Anterior cingulate cortex (tissue), 58 donors: ENCODE measurements at regions not wholly inside any gene's neighbourhood (a gene's known extent, or its start where the extent isn't known, plus 50 kb on each side); places are given as distances from the start of the nearest gene placed in this dataset.

Experiments used
- DNase-seq, 58 donors: peaks; one replicate each; lab custom pipeline; 2025; lab: John Stamatoyannopoulos, UW

GRCh38 chr12:23057571-23057970, 432.6 kb downstream of the ETNK1 start:
- DNase-seq = no peak

DNA sequence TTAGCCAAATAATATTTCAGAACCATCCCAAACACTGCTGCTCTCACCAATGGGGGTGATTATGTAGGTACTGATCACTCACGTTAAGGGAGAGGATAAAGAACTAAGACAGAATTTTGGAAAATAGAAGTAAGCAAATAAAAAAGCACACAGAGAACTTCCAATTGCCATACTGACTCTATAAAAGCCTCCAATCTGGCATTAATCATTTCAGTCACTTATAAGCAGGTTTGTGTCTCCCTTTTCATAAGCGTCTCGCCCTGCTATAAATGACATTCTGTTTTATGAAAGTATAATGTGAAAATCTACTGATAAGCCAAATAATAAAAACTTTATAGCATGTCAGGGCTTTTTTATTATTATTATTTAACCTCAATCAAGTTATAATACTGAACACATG, 435.2 kb downstream of the ETNK1 start:
- no peak for DNase-seq

DNA sequence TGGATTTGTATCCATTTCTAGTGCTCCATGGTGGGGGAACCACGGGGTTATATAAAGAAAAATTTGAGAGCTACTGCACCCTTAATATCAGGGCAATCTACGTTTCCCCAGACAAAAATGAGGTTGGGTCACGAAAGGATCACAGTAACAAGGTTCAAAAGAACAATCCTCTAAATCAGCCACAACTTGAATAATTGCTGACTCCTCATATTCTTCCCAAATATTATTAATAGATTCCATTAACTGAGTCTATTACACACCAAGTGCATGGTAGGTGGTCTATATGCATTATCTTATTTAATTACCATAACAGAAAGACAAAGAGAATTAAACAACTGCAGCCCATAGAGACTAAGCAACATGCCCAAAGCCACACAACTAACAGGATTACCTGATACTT, 438.2 kb downstream of the ETNK1 start:
- DNase-seq = no peak

DNA sequence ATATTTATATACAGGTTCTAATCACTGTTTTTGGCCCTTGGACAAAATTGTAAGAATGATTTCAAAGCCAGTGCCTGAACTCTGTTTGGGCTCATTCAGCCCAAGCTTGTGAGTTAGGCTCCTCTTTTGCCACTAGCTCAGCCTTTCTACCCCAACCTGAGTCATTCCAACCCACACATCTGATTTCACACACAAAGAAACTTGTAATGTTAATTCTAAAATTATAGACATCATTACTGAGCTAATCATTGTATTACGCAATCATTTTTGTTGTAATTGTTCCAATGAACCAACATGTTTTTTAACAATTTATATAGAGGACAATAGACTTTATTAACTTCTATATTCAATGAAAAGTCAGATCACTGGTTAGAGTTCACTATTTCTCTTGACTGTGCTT, 441.1 kb downstream of the ETNK1 start:
- DNase-seq = no peak

- no peak for DNase-seq
Observed at GRCh38 chr12:23083267-23083666, 458.3 kb downstream of the ETNK1 start.

GRCh38 chr12:23084236-23084995, 459.4 kb downstream of the ETNK1 start:
- DNase-seq = no peak

GRCh38 chr12:23088594-23088993, 463.6 kb downstream of the ETNK1 start:
- DNase-seq = no peak

GRCh38 chr12:23093488-23093887, 468.5 kb downstream of the ETNK1 start:
- no peak for DNase-seq

GRCh38 chr12:23096321-23096720, 471.4 kb downstream of the ETNK1 start:
- no peak for DNase-seq

GRCh38 chr12:23098110-23098509, 473.1 kb downstream of the ETNK1 start:
- DNase-seq = no peak

GRCh38 chr12:23098517-23098916, 473.5 kb downstream of the ETNK1 start:
- no peak for DNase-seq

DNA sequence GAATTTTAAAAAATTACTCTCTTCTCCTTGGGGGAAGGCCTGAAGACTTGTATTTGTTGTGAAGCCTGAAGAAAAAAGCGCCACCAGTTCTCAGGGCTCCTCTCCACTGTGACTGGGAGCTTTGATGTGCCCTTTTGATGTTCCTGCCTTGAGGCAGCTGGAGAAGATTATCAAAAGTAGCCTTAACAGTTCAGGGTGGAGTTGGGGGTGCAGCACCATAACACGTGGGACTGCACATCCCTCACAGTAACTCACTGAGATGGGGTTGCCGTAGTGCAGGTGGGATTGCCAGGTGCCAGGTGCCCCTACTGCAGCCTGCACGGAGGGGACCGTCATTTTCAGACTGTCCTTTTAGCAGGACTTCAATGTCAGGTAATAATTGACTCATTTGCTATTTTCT, 474.1 kb downstream of the ETNK1 start:
- DNase-seq = no peak

GRCh38 chr12:23099604-23100003, 474.6 kb downstream of the ETNK1 start:
- no peak for DNase-seq

- no peak for DNase-seq
Observed at GRCh38 chr12:23108957-23109356, 484.0 kb downstream of the ETNK1 start.

GRCh38 chr12:23113781-23114180, 488.8 kb downstream of the ETNK1 start:
- DNase-seq = no peak

GRCh38 chr12:23115984-23116383, 491.0 kb downstream of the ETNK1 start:
- DNase-seq = no peak

- no peak for DNase-seq
Observed at GRCh38 chr12:23126794-23127193, 501.8 kb downstream of the ETNK1 start.

GRCh38 chr12:23127701-23128100, 502.7 kb downstream of the ETNK1 start:
- DNase-seq = no peak

DNA sequence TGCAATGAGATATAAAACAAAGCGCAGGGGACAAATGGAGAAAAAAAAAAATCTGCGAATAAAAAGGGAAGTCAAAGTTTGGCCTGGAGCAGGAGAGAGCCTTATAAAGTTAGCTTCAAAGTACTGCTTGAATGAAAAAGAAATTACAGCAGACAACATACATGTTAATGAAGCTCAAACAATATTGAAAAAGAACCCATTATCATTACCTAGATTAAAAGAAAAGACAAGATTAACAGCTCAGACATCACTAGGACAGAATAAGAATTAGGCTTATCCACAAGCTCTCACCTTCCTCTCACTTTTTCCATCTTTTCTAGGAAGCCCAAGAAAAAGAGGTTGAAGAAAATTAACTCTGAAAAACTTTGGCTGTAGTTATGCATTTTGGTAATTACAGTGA, 503.5 kb downstream of the ETNK1 start:
- DNase-seq = no peak

DNA sequence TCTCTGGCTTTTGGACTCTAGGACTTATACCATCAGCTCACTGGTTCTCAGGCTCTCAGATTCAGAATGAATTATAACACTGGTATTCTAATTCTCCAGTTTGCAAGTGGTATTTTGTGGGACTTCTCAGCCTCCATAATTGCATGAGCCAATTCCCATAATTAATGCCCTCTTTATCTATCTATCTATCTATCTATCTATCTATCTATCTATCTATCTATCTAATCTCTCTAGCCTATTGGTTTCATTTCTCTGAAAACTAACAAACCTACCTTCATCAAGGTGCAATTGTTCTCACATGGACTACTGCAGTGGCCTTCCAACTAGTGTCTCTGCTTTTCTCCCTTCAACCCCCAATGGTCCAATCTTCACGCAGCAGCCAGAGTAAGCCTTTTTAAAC, 507.4 kb downstream of the ETNK1 start:
- DNase-seq = no peak

GRCh38 chr12:23133471-23133870, 508.5 kb downstream of the ETNK1 start:
- no peak for DNase-seq

GRCh38 chr12:23139026-23139425, 514.1 kb downstream of the ETNK1 start:
- DNase-seq = no peak

GRCh38 chr12:23140710-23141109, 515.7 kb downstream of the ETNK1 start:
- no peak for DNase-seq
